ENCODE measurements at regions not wholly inside any gene's neighbourhood (a gene's known extent, or its start where the extent isn't known, plus 50 kb on each side); places are given as distances from the start of the nearest gene placed in this dataset.

- DNase-seq (ENCODE audit: low spot score): no peak
- no peak for ATAC-seq
Measured at GRCh38 chr14:26987744-26988363, 390.0 kb upstream of the NOVA1 start.

GRCh38 chr14:26990946-26991345 lies 393.1 kb upstream of the NOVA1 start:
- no peak for DNase-seq (ENCODE audit: low spot score)
- no peak for ATAC-seq

- ATAC-seq (no peak), DNase-seq (ENCODE audit: low spot score) (no peak)
Measured at GRCh38 chr14:26992403-26993115, 394.7 kb upstream of the NOVA1 start.

GRCh38 chr14:26993556-26993955 lies 395.7 kb upstream of the NOVA1 start:
- no peak for DNase-seq (ENCODE audit: low spot score)
- no peak for ATAC-seq

GRCh38 chr14:26995301-26995700 lies 397.5 kb upstream of the NOVA1 start:
- no peak for ATAC-seq
- DNase-seq (ENCODE audit: low spot score): no peak

- DNase-seq (ENCODE audit: low spot score) (no peak), ATAC-seq (no peak)
Measured at GRCh38 chr14:26996246-26996645, 398.4 kb upstream of the NOVA1 start.

- DNase-seq (ENCODE audit: low spot score): no peak
- no peak for ATAC-seq
Measured at GRCh38 chr14:27002179-27002578, 404.3 kb upstream of the NOVA1 start.

GRCh38 chr14:27006570-27006969 lies 408.7 kb upstream of the NOVA1 start:
- DNase-seq (ENCODE audit: low spot score): no peak
- no peak for ATAC-seq

- DNase-seq (ENCODE audit: low spot score) (no peak), ATAC-seq (no peak)
Measured at GRCh38 chr14:27008187-27008586, 410.4 kb upstream of the NOVA1 start.

GRCh38 chr14:27012641-27013040 lies 414.8 kb upstream of the NOVA1 start:
- DNase-seq (ENCODE audit: low spot score): no peak
- ATAC-seq: no peak

- ATAC-seq (no peak), DNase-seq (ENCODE audit: low spot score) (no peak)
Measured at GRCh38 chr14:27013678-27014077, 415.8 kb upstream of the NOVA1 start.

- no peak for DNase-seq (ENCODE audit: low spot score)
- no peak for ATAC-seq
Measured at GRCh38 chr14:27015065-27015464, 417.2 kb upstream of the NOVA1 start.

- ATAC-seq (no peak), DNase-seq (ENCODE audit: low spot score) (no peak)
Measured at GRCh38 chr14:27025648-27026047, 427.8 kb upstream of the NOVA1 start.

GRCh38 chr14:27026097-27026496 lies 428.3 kb upstream of the NOVA1 start:
- ATAC-seq (no peak), DNase-seq (ENCODE audit: low spot score) (no peak)

- no peak for DNase-seq (ENCODE audit: low spot score)
Measured at GRCh38 chr14:27040552-27040951, 442.7 kb upstream of the NOVA1 start.

GRCh38 chr14:27049701-27050100 lies 451.9 kb upstream of the NOVA1 start:
- ATAC-seq (no peak), DNase-seq (ENCODE audit: low spot score) (no peak)

More at GRCh38 chr14:27040552-27040951, 442.7 kb upstream of the NOVA1 start:
- ATAC-seq: no peak

GRCh38 chr14:27050208-27050607 lies 452.4 kb upstream of the NOVA1 start:
- DNase-seq (ENCODE audit: low spot score) (no peak), ATAC-seq (no peak)

GRCh38 chr14:27056586-27056985 lies 458.8 kb upstream of the NOVA1 start:
- ATAC-seq: no peak
- no peak for DNase-seq (ENCODE audit: low spot score)

- ATAC-seq (no peak), DNase-seq (ENCODE audit: low spot score) (no peak)
Measured at GRCh38 chr14:27061299-27061698, 463.5 kb upstream of the NOVA1 start.

GRCh38 chr14:27063959-27064358 lies 466.1 kb upstream of the NOVA1 start:
- DNase-seq (ENCODE audit: low spot score) (no peak), ATAC-seq (no peak)

GRCh38 chr14:27065886-27066285 lies 468.1 kb upstream of the NOVA1 start:
- no peak for ATAC-seq
- DNase-seq (ENCODE audit: low spot score): no peak

GRCh38 chr14:27067961-27068360 lies 470.1 kb upstream of the NOVA1 start:
- no peak for DNase-seq (ENCODE audit: low spot score)
- no peak for ATAC-seq

GRCh38 chr14:27072589-27072988 lies 474.8 kb upstream of the NOVA1 start:
- DNase-seq (ENCODE audit: low spot score): no peak

More at GRCh38 chr14:27072589-27072988, 474.8 kb upstream of the NOVA1 start:
- no peak for ATAC-seq

Measured in left lobe of liver (tissue), 2 donors.